ENCODE measurements at regions not wholly inside any gene's neighbourhood (a gene's known extent, or its start where the extent isn't known, plus 50 kb on each side); places are given as distances from the start of the nearest gene placed in this dataset.

DNA sequence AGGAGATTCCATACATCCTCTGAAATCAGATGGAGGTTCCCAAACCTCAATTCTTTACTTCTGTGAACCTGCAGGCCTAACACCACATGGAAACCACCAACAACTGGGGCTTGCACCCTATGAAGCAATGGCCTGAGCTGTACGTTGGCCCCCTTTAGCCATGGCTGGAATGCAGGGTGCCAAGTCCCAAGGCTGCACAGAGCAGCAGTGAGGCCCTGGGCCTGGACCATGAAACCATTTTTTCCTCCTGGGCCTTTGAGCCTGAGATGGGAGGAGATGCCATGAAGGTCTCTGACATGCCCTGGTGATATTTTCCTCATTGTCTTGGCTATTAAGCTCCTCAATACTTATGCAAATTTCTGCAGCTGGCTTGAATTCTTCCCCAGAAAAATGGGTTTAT lies 983.8 kb downstream of the CDH9 start:
- no peaks in the 10 kb centered on the region for H3K4me1 ChIP-seq (ENCODE audit: insufficient read depth, low read length)
- no peak overlapping the region for H3K9ac ChIP-seq (ENCODE audit: low read depth, low read length)
- no peak overlapping the region for H3K4me3 ChIP-seq (ENCODE audit: low read length)
- H3K9me3 ChIP-seq (ENCODE audit: insufficient read depth, low read depth, low read length): peaks cover 4% of the 10 kb centered on the region; the same call in 1 of the 2 replicates
- no peaks in the 10 kb centered on the region for H3K36me3 ChIP-seq (ENCODE audit: insufficient read depth, low read length)
- 81% methylated on average over 1 of the region's 1 CpG for WGBS
- no peak overlapping the region for H3K27ac ChIP-seq (ENCODE audit: low read depth, low read length)
- no peaks in the 10 kb centered on the region for H3K27me3 ChIP-seq (ENCODE audit: insufficient read depth, low read length)

DNA sequence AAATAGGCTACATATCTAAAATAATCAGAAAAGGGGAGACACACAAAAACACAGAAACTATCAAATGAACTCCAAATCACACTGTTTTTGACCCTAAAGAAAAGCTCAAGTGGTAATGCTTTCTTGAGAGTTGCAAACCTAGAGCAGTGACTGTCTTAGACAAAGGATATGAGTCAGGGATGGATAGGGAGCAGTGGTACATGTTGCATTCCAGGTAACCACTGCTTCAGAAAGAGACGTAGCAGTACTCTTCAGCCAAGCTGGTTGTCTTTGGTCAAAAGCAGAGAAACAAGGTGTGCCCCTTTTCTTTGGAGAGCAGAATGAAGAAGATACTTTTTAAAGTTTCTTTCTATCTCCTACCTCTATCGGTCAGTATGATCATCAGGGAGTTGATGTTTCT lies 1003.6 kb downstream of the CDH9 start:
- Histone ChIP-seq H3K9me3 (ENCODE audit: insufficient read depth, low read depth, low read length) (no peaks in the 10 kb centered on the region), H3K27ac (ENCODE audit: low read depth, low read length) (no peak overlapping the region), H3K9ac (ENCODE audit: low read depth, low read length) (no peak overlapping the region), H3K36me3 (ENCODE audit: insufficient read depth, low read length) (no peaks in the 10 kb centered on the region), H3K27me3 (ENCODE audit: insufficient read depth, low read length) (no peaks in the 10 kb centered on the region), H3K4me3 (ENCODE audit: low read length) (no peak overlapping the region), H3K4me1 (ENCODE audit: insufficient read depth, low read length) (no peaks in the 10 kb centered on the region)
- 97% methylated on average over 2 of the region's 2 CpGs for WGBS

DNA sequence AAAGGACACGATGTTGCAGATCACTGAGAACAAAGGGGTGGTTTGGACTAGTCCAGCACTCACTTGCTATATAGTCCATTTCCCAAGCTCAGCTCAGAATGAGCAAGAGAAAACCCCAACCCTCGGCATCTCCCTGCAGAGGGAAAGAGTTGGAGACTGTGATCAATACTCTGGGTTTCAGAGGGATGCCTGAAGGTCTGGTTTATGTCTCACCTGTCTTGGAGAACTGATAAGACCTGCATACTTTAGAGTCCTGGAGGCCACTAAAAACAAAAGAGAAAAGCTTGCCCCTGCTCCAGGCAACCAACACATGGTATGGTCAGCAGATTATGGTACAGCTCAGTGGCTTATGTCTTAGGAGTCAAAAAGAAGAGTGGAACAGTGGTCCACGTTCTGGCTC lies 1006.9 kb downstream of the CDH9 start:
- no peak overlapping the region for H3K27ac ChIP-seq (ENCODE audit: low read depth, low read length)
- no peak overlapping the region for H3K4me3 ChIP-seq (ENCODE audit: low read length)
- 89% methylated on average over 3 of the region's 3 CpGs for WGBS
- no peak overlapping the region for H3K9ac ChIP-seq (ENCODE audit: low read depth, low read length)
- H3K4me1 ChIP-seq (ENCODE audit: insufficient read depth, low read length): no peaks in the 10 kb centered on the region
- no peaks in the 10 kb centered on the region for H3K36me3 ChIP-seq (ENCODE audit: insufficient read depth, low read length)
- no peaks in the 10 kb centered on the region for H3K27me3 ChIP-seq (ENCODE audit: insufficient read depth, low read length)
- H3K9me3 ChIP-seq (ENCODE audit: insufficient read depth, low read depth, low read length): no peaks in the 10 kb centered on the region

DNA sequence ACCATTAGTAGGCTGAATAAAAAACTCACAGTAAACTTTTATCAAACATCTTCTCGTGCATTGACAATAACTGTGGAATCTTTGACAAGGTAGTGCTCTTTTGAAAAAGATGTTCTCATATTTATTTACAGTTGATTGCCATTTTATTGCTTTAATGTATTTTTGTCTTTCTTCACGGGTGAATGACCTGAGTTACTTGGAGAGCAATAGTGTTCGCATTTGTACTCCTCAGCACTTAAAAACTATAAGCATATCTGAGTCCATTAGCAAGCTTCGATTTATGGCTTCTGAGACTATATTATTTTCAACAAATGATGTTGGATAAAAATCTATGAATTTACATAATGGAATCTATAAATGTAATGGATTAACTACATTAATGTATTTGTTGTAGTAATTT lies 1012.3 kb downstream of the CDH9 start:
- Histone ChIP-seq H3K4me1 (ENCODE audit: insufficient read depth, low read length) (no peaks in the 10 kb centered on the region), H3K4me3 (ENCODE audit: low read length) (no peak overlapping the region), H3K9ac (ENCODE audit: low read depth, low read length) (no peak overlapping the region), H3K9me3 (ENCODE audit: insufficient read depth, low read depth, low read length) (no peaks in the 10 kb centered on the region), H3K27ac (ENCODE audit: low read depth, low read length) (no peak overlapping the region), H3K36me3 (ENCODE audit: insufficient read depth, low read length) (no peaks in the 10 kb centered on the region), H3K27me3 (ENCODE audit: insufficient read depth, low read length) (no peaks in the 10 kb centered on the region)
- 100% methylated on average over 2 of the region's 4 CpGs for WGBS

DNA sequence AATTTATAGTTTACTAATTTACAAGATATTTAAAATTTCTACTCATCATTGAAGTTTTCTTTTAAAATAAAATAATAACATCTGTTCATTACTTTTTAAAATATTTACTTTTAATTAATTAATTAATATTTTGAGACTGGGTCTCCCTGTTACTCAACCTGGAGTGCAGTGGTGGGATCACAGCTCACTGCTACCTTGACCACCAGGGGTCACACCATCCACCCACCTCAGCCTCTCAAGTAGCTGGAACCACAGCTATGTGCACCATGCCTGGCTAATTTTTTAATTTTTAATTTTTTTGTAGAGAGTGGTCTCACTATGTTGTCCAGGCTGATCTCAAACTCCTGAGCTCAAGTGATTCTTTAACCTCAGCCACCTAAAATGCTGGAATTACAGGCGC lies 1013.6 kb downstream of the CDH9 start:
- Histone ChIP-seq H3K27ac (ENCODE audit: low read depth, low read length) (no peak overlapping the region), H3K4me1 (ENCODE audit: insufficient read depth, low read length) (no peaks in the 10 kb centered on the region)
- WGBS: 100% methylated on average over 1 of the region's 1 CpG

DNA sequence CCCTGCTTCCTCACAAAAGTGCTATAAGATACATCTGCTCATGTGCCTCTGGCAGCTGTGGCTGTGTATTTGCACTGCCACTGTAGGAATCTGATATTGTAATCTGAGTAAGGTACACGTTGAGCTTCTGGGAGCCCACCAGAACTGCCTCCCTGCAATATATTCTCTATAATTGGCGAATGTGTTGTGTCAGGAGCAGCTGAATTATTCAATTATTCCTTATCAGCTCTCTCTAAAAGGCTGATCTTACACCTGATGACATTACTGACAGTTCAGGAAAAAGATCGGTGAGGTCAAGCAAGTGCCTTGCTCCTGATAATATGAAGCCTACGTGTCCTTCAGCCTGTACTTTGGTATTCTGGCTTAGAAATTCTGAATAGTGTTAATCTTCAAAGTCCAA lies 1015.0 kb downstream of the CDH9 start:
- WGBS: 92% methylated on average over 4 of the region's 4 CpGs
- H3K9me3 ChIP-seq (ENCODE audit: insufficient read depth, low read depth, low read length): no peaks in the 10 kb centered on the region
- H3K4me3 ChIP-seq (ENCODE audit: low read length): no peak overlapping the region
- H3K36me3 ChIP-seq (ENCODE audit: insufficient read depth, low read length): no peaks in the 10 kb centered on the region
- no peak overlapping the region for H3K9ac ChIP-seq (ENCODE audit: low read depth, low read length)
- no peak overlapping the region for H3K27ac ChIP-seq (ENCODE audit: low read depth, low read length)
- H3K27me3 ChIP-seq (ENCODE audit: insufficient read depth, low read length): no peaks in the 10 kb centered on the region
- H3K4me1 ChIP-seq (ENCODE audit: insufficient read depth, low read length): no peaks in the 10 kb centered on the region

More for the DNA sequence above, 1013.6 kb downstream of the CDH9 start:
- Histone ChIP-seq H3K9me3 (ENCODE audit: insufficient read depth, low read depth, low read length) (no peaks in the 10 kb centered on the region), H3K4me3 (ENCODE audit: low read length) (no peak overlapping the region), H3K27me3 (ENCODE audit: insufficient read depth, low read length) (no peaks in the 10 kb centered on the region), H3K36me3 (ENCODE audit: insufficient read depth, low read length) (no peaks in the 10 kb centered on the region), H3K9ac (ENCODE audit: low read depth, low read length) (no peak overlapping the region)

DNA sequence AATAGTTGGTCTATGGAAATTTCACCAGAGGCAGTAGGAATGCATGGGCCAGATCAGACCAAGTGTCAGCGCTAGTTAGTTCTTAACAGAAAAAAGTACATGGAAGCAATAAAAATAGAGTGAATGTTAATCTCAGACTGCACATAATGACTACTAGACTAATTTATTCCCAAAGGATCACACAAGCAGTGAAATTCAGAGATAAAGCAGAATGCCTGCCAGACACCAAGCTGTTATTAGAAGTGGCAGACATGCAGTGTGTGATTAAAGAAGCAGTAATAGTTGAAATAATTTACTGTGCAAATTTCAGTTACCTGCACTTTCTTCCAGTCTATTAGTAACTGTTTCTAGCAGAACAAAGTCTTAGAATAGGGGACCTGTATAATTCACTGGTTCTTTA lies 1024.2 kb downstream of the CDH9 start:
- Histone ChIP-seq H3K4me3 (ENCODE audit: low read length) (no peak overlapping the region), H3K4me1 (ENCODE audit: insufficient read depth, low read length) (no peaks in the 10 kb centered on the region), H3K27ac (ENCODE audit: low read depth, low read length) (no peak overlapping the region), H3K36me3 (ENCODE audit: insufficient read depth, low read length) (no peaks in the 10 kb centered on the region), H3K27me3 (ENCODE audit: insufficient read depth, low read length) (no peaks in the 10 kb centered on the region), H3K9ac (ENCODE audit: low read depth, low read length) (no peak overlapping the region), H3K9me3 (ENCODE audit: insufficient read depth, low read depth, low read length) (no peaks in the 10 kb centered on the region)
- 100% methylated on average over 1 of the region's 1 CpG for WGBS

DNA sequence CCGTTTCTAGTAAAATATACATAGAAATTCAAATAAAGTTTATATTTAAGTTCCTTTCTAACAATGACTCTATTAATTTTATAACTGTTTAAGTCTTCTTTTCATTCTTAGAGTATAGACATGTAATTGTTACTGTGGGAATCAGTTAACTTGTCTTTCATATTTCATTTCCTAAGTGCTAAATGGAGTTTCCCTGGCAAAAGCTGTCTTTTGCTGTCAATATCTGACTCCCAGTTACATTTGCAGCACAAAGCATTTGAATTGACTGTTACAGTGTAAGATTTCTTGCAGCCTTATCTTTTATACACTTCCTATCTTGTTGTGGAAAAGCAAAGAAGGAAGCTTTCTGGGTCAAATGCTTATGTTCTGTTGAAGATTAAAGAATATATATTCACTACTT lies 1026.3 kb downstream of the CDH9 start:
- WGBS: no CpG with 5 or more reads among the region's 1 CpG
- Histone ChIP-seq H3K9ac (ENCODE audit: low read depth, low read length) (no peak overlapping the region), H3K27me3 (ENCODE audit: insufficient read depth, low read length) (no peaks in the 10 kb centered on the region), H3K4me3 (ENCODE audit: low read length) (no peak overlapping the region), H3K36me3 (ENCODE audit: insufficient read depth, low read length) (no peaks in the 10 kb centered on the region), H3K9me3 (ENCODE audit: insufficient read depth, low read depth, low read length) (no peaks in the 10 kb centered on the region), H3K27ac (ENCODE audit: low read depth, low read length) (no peak overlapping the region), H3K4me1 (ENCODE audit: insufficient read depth, low read length) (no peaks in the 10 kb centered on the region)

DNA sequence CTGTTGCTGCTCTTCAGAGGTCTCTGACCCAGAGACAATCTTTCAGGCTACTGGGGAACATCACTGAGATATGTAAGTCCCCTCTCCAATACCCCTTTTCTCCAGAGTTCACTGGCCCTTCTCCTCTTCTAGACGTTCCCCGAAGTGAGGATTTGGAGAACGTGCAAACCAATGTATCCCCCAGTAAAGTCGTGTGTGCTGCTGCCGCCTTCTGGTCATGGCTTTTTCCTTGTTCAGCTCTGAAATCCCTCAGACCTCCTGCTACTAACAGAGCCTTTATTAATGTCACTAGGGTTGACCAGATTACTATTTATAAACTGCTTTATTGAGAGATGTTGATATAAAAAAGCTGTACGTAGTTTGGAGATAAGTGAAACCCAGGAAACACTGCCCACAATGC lies 1028.6 kb downstream of the CDH9 start:
- no peak overlapping the region for H3K9ac ChIP-seq (ENCODE audit: low read depth, low read length)
- H3K4me3 ChIP-seq (ENCODE audit: low read length): no peak overlapping the region
- no peaks in the 10 kb centered on the region for H3K4me1 ChIP-seq (ENCODE audit: insufficient read depth, low read length)
- H3K36me3 ChIP-seq (ENCODE audit: insufficient read depth, low read length): no peaks in the 10 kb centered on the region
- H3K27me3 ChIP-seq (ENCODE audit: insufficient read depth, low read length): no peaks in the 10 kb centered on the region
- H3K27ac ChIP-seq (ENCODE audit: low read depth, low read length): no peak overlapping the region
- 30% methylated on average over 6 of the region's 6 CpGs for WGBS
- no peaks in the 10 kb centered on the region for H3K9me3 ChIP-seq (ENCODE audit: insufficient read depth, low read depth, low read length)

DNA sequence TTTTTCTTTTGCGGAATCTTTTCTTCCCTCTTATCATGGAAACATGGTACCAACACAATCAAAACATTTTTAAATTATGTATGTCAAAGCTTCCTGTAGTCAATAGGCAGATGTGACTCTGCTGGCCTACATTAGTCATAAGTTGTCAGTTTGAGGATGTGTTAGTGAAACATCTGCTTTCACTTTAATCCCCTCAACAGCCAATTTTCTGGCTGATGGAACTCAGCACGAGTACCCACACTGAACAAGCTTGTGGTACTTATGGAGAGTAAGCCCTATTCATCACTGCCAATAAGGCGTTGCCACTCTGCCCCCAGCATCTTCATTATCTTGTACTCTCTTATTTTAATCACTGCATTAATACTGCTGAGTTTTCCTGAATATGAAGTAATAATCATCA lies 1034.4 kb downstream of the CDH9 start:
- Histone ChIP-seq H3K36me3 (ENCODE audit: insufficient read depth, low read length) (no peaks in the 10 kb centered on the region), H3K9me3 (ENCODE audit: insufficient read depth, low read depth, low read length) (no peaks in the 10 kb centered on the region), H3K9ac (ENCODE audit: low read depth, low read length) (no peak overlapping the region), H3K4me1 (ENCODE audit: insufficient read depth, low read length) (no peaks in the 10 kb centered on the region), H3K27me3 (ENCODE audit: insufficient read depth, low read length) (no peaks in the 10 kb centered on the region), H3K4me3 (ENCODE audit: low read length) (no peak overlapping the region), H3K27ac (ENCODE audit: low read depth, low read length) (no peak overlapping the region)
- 92% methylated on average over 3 of the region's 3 CpGs for WGBS

DNA sequence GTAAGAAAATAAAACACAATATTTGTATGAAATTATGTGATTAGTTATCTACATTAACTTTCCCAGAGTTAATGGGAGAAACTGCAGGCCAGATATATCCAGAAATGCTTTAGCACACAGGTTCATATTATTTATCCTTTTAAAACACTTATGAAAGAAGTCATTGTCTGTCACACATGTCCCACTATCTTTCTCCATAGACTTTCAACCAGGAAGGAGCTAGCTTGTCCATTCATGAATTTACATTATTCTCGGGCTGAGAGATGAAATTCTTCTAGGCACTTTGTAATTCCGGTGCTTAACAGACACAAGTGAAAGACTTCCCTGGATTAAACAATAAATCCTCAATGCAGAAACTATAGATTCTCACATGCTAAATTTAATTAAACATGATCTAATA lies 1043.2 kb downstream of the CDH9 start:
- H3K36me3 ChIP-seq (ENCODE audit: insufficient read depth, low read length): no peaks in the 10 kb centered on the region
- H3K4me1 ChIP-seq (ENCODE audit: insufficient read depth, low read length): no peaks in the 10 kb centered on the region
- H3K27me3 ChIP-seq (ENCODE audit: insufficient read depth, low read length): no peaks in the 10 kb centered on the region
- 97% methylated on average over 2 of the region's 2 CpGs for WGBS
- H3K9me3 ChIP-seq (ENCODE audit: insufficient read depth, low read depth, low read length): no peaks in the 10 kb centered on the region
- no peak overlapping the region for H3K9ac ChIP-seq (ENCODE audit: low read depth, low read length)
- no peak overlapping the region for H3K27ac ChIP-seq (ENCODE audit: low read depth, low read length)
- no peak overlapping the region for H3K4me3 ChIP-seq (ENCODE audit: low read length)

DNA sequence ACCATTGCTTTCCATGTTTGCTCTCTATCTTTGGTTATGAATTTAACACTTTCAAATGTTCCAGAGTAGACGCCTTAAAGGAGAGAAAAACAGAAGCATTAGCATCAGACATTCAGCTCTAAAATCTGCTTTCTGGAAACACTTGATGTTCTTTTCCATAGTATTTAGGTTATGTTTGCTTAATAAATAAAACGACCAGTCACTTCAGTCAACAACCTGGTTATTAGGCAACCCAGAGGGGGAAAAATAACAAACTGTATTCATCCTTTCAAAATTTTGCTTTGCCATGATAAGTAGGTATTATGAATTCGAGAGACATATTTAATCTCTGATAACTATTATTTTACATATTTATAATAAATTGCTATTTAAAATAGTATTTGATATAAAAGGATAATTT lies 1044.7 kb downstream of the CDH9 start:
- WGBS: 100% methylated on average over 1 of the region's 3 CpGs

More for the DNA sequence above, 1044.7 kb downstream of the CDH9 start:
- no peak overlapping the region for H3K27ac ChIP-seq (ENCODE audit: low read depth, low read length)
- no peak overlapping the region for H3K4me3 ChIP-seq (ENCODE audit: low read length)
- H3K4me1 ChIP-seq (ENCODE audit: insufficient read depth, low read length): no peaks in the 10 kb centered on the region
- no peaks in the 10 kb centered on the region for H3K27me3 ChIP-seq (ENCODE audit: insufficient read depth, low read length)
- no peak overlapping the region for H3K9ac ChIP-seq (ENCODE audit: low read depth, low read length)
- H3K9me3 ChIP-seq (ENCODE audit: insufficient read depth, low read depth, low read length): no peaks in the 10 kb centered on the region
- no peaks in the 10 kb centered on the region for H3K36me3 ChIP-seq (ENCODE audit: insufficient read depth, low read length)
